ENCODE measurements at regions not wholly inside any gene's neighbourhood (a gene's known extent, or its start where the extent isn't known, plus 50 kb on each side); places are given as distances from the start of the nearest gene placed in this dataset.
"Not testable (repeated sequence)": the region's sequence is repeated elsewhere in the genome, so short reads cannot be mapped to it uniquely, and the experiment has no call there.

- TF ChIP-seq CTCF (IDR thresholded peaks at IDR 0.05); RCOR1 (IDR thresholded peaks at IDR 0.05; ENCODE audit: low read length): not testable (repeated sequence)
Measured at GRCh38 chr12:9284724-9285123, 76.5 kb upstream of the PZP start.
